HG02588 (cell line): ENCODE measurements at regions not wholly inside any gene's neighbourhood (a gene's known extent, or its start where the extent isn't known, plus 50 kb on each side); places are given as distances from the start of the nearest gene placed in this dataset.
"Not testable (repeated sequence)": the region's sequence is repeated elsewhere in the genome, so short reads cannot be mapped to it uniquely, and the experiment has no call there.

Experiments
- ATAC-seq: cut with Tn5 transposase; IDR thresholded peaks from one replicate; pipeline ENCODE4 v1.9.1; 2021; ENCODE audit warnings: mild to moderate bottlenecking, moderate library complexity; ENCODE audit not compliant: unreplicated experiment

- no peak for ATAC-seq
These were observed 122.0 kb upstream of the LDB2 start for GRCh38 chr4:17020451-17020850.

- not testable (repeated sequence) for ATAC-seq
These were observed 120.2 kb upstream of the LDB2 start for GRCh38 chr4:17018621-17019020.

GRCh38 chr4:17018013-17018412 is 119.6 kb upstream of the LDB2 start:
- no peak for ATAC-seq

- no peak for ATAC-seq
These were observed 115.0 kb upstream of the LDB2 start for GRCh38 chr4:17013382-17014006.

- ATAC-seq = no peak
These were observed 114.0 kb upstream of the LDB2 start for GRCh38 chr4:17012451-17012850.

GRCh38 chr4:17010426-17011087 is 112.1 kb upstream of the LDB2 start:
- no peak for ATAC-seq

GRCh38 chr4:17009871-17010367 is 111.5 kb upstream of the LDB2 start:
- no peak for ATAC-seq

GRCh38 chr4:17008834-17009345 is 110.4 kb upstream of the LDB2 start:
- ATAC-seq = no peak

GRCh38 chr4:17003606-17004392 is 105.4 kb upstream of the LDB2 start:
- not testable (repeated sequence) for ATAC-seq

GRCh38 chr4:16995451-16995850 is 97.0 kb upstream of the LDB2 start:
- ATAC-seq = no peak

- no peak for ATAC-seq
These were observed 95.8 kb upstream of the LDB2 start for GRCh38 chr4:16993956-16994840.

- ATAC-seq = no peak
These were observed 94.3 kb upstream of the LDB2 start for GRCh38 chr4:16992566-16993225.

GRCh38 chr4:16991450-16991849 is 93.0 kb upstream of the LDB2 start:
- no peak for ATAC-seq

GRCh38 chr4:16989371-16989770 is 90.9 kb upstream of the LDB2 start:
- ATAC-seq = no peak

GRCh38 chr4:16988814-16989213 is 90.4 kb upstream of the LDB2 start:
- no peak for ATAC-seq

GRCh38 chr4:16977081-16977480 is 78.6 kb upstream of the LDB2 start:
- ATAC-seq = no peak

- ATAC-seq = no peak
These were observed 71.3 kb upstream of the LDB2 start for GRCh38 chr4:16969696-16970135.

GRCh38 chr4:16967722-16968121 is 69.3 kb upstream of the LDB2 start:
- no peak for ATAC-seq

GRCh38 chr4:16959305-16959704 is 60.9 kb upstream of the LDB2 start:
- ATAC-seq = no peak
